Fibroblast of pulmonary artery (primary cell): ENCODE measurements at regions not wholly inside any gene's neighbourhood (a gene's known extent, or its start where the extent isn't known, plus 50 kb on each side); places are given as distances from the start of the nearest gene placed in this dataset.

ENCODE experiments used
- DNase-seq: peaks from one replicate; pipeline ENCODE4 v3.0.0-alpha.2; 2010; ENCODE audit warnings: low read depth
- H3K4me3 ChIP-seq: replicated peaks from 2 replicates; pipeline ENCODE4 v1.5.1; 2011; ENCODE audit warnings: low read depth, mild to moderate bottlenecking, control low read depth, low read length, moderate library complexity
- CTCF ChIP-seq: IDR thresholded peaks from 2 replicates; pipeline ENCODE4 v1.5.1; 2011; ENCODE audit warnings: mild to moderate bottlenecking, control low read depth, low read length, inconsistent platforms; ENCODE audit errors: missing control alignments

- no peak for TF ChIP-seq CTCF
- DNase-seq = no peak
- H3K4me3 ChIP-seq = no peak overlapping the region
Observed at GRCh38 chr19:30204721-30205120, 167.5 kb upstream of the ZNF536 start.

GRCh38 chr19:30206187-30206586 is 166.0 kb upstream of the ZNF536 start:
- no peak for DNase-seq
- no peak for TF ChIP-seq CTCF
- H3K4me3 ChIP-seq = no peak overlapping the region

GRCh38 chr19:30207357-30207756 is 164.8 kb upstream of the ZNF536 start:
- TF ChIP-seq CTCF = no peak
- no peak overlapping the region for H3K4me3 ChIP-seq
- no peak for DNase-seq

- no peak overlapping the region for H3K4me3 ChIP-seq
- no peak for TF ChIP-seq CTCF
- no peak for DNase-seq
Observed at GRCh38 chr19:30208436-30209060, 163.6 kb upstream of the ZNF536 start.

- H3K4me3 ChIP-seq = no peak overlapping the region
- DNase-seq = no peak
- TF ChIP-seq CTCF = no peak
Observed at GRCh38 chr19:30209617-30210600, 162.3 kb upstream of the ZNF536 start.

GRCh38 chr19:30212574-30212973 is 159.6 kb upstream of the ZNF536 start:
- TF ChIP-seq CTCF = no peak
- no peak for DNase-seq
- no peak overlapping the region for H3K4me3 ChIP-seq

GRCh38 chr19:30214651-30215051 is 157.5 kb upstream of the ZNF536 start:
- no peak for DNase-seq

More at GRCh38 chr19:30214651-30215051, 157.5 kb upstream of the ZNF536 start:
- no peak overlapping the region for H3K4me3 ChIP-seq
- TF ChIP-seq CTCF = no peak
